Ectodermal cell (in vitro differentiated cells): ENCODE measurements at regions not wholly inside any gene's neighbourhood (a gene's known extent, or its start where the extent isn't known, plus 50 kb on each side); places are given as distances from the start of the nearest gene placed in this dataset.

ENCODE experiments used
- H3K27ac ChIP-seq: 2 replicates; pipeline ENCODE4 v1.7.0; 2013; ENCODE audit warnings: mild to moderate bottlenecking, low read depth, low read length; ENCODE audit not compliant: insufficient read depth, poor library complexity, severe bottlenecking
- H3K27me3 ChIP-seq: 2 replicates; pipeline ENCODE4 v1.7.0; 2013; ENCODE audit warnings: mild to moderate bottlenecking, low read length; ENCODE audit not compliant: insufficient read depth, control insufficient read depth, poor library complexity, severe bottlenecking
- H3K36me3 ChIP-seq: one replicate; pipeline ENCODE4 v1.7.0; 2013; ENCODE audit warnings: low read length; ENCODE audit not compliant: control insufficient read depth, insufficient read depth
- H3K4me1 ChIP-seq: one replicate; pipeline ENCODE4 v1.7.0; 2013; ENCODE audit warnings: low read length; ENCODE audit not compliant: control insufficient read depth, insufficient read depth
- H3K4me3 ChIP-seq: 2 replicates; pipeline ENCODE4 v1.7.0; 2013; ENCODE audit warnings: low read depth, low read length, control low read depth; ENCODE audit not compliant: insufficient read depth
- H3K9me3 ChIP-seq: 2 replicates; pipeline ENCODE4 v1.7.0; 2013; ENCODE audit warnings: mild to moderate bottlenecking, low read length, moderate library complexity; ENCODE audit not compliant: control insufficient read depth
- WGBS, 2 experiments: methylation state at CpG; one replicate each; pipeline ENCODE4 v1.1.7; 2013; ENCODE audit warnings: missing lambda C conversion rate in 2 of 2; 5-methylcytosine and 5-hydroxymethylcytosine counted together

GRCh38 chr21:39047046-39047445, 136.2 kb downstream of the PSMG1 start:
- no peaks in the 10 kb centered on the region for H3K36me3 ChIP-seq
- 97% methylated on average over 3 of the region's 3 CpGs; no CpG with 5 or more reads in 1 of the 2 experiments for WGBS, 2 experiments
- peaks cover 7% of the 10 kb centered on the region for H3K4me1 ChIP-seq
- no peaks in the 10 kb centered on the region for H3K27me3 ChIP-seq
- no peak overlapping the region for H3K4me3 ChIP-seq
- no peak overlapping the region for H3K27ac ChIP-seq
- H3K9me3 ChIP-seq, result no peaks in the 10 kb centered on the region

- Histone ChIP-seq H3K4me3 (no peak overlapping the region), H3K4me1 (peaks cover 7% of the 10 kb centered on the region), H3K36me3 (no peaks in the 10 kb centered on the region), H3K27ac (no peak overlapping the region), H3K9me3 (no peaks in the 10 kb centered on the region), H3K27me3 (no peaks in the 10 kb centered on the region)
- WGBS, 2 experiments, result 93 to 94% methylated on average over 9 of the region's 9 CpGs
Observed at GRCh38 chr21:39046236-39046916, 136.9 kb downstream of the PSMG1 start.

- Histone ChIP-seq H3K27me3 (no peaks in the 10 kb centered on the region), H3K4me3 (no peak overlapping the region), H3K27ac (no peak overlapping the region), H3K36me3 (no peaks in the 10 kb centered on the region), H3K4me1 (peaks cover 4% of the 10 kb centered on the region), H3K9me3 (no peaks in the 10 kb centered on the region)
- 78 to 87% methylated on average over 3 to 4 of the region's 4 CpGs for whole genome bisulfite sequencing, 2 experiments
Observed at GRCh38 chr21:39041816-39042215, 141.4 kb downstream of the PSMG1 start.

DNA sequence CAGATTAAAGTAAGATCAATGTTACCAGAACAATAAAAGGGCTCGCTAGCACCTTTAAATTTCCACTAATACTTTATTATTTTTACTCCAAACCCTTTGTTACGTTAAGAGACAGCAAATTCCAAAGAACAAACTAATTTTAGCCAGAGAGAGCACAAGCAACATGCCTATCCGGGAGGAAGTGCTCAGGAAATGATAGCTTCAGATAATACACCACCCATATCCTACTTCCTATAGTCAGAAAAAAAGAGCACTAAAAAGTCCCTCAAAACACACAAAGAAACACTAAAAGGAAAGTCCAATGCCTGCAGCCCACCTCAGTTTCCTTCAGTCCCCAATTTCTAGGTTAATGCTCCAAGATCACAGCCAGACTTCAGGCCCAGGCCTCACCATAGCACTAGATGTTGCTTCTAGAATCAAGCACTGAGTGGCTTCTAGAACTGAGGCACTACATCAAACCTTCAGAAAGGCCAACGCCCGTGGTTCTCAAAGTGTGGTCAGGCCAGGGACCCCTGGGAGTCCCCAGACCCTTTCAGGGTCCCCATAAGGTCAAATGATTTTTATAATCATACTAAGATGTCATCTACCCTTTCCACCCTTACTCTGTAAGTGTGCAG, 142.6 kb downstream of the PSMG1 start:
- whole genome bisulfite sequencing, 2 experiments, result 94 to 96% methylated on average over 5 of the region's 5 CpGs
- Histone ChIP-seq H3K4me3 (no peak overlapping the region), H3K9me3 (no peaks in the 10 kb centered on the region), H3K27me3 (no peaks in the 10 kb centered on the region), H3K27ac (no peak overlapping the region), H3K4me1 (peaks cover 4% of the 10 kb centered on the region), H3K36me3 (no peaks in the 10 kb centered on the region)

DNA sequence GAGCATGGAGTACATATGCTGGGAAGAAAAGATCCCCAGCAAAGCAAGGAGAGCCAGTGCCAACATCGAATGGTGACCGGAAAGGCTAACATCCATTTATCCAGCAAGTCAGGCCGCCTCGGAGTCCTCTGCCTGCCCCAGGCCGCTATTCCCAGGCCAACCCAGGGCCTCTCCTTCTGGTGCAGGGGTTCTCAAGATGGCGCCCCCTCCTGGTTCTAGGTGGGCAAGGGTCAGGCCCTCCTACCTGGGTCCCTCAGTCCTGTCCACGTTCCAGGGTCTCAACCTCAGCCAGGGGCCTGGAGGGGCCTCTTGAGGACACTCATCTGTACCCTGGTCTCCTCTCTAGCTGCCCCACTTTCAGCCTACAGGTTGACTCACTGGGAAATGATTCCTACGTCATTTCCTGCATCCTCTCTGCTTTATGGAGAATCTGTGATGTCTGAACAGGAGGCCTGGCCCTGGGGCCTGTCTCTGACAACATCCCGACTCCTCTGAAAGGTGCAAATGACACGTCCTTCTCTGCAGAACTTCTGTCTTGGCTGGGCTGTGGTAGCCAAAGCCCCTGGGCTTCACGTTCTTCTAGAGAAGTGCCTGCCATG, 145.3 kb downstream of the PSMG1 start:
- peaks cover 4% of the 10 kb centered on the region for H3K4me1 ChIP-seq
- H3K36me3 ChIP-seq, result no peaks in the 10 kb centered on the region
- 88 to 89% methylated on average over 11 of the region's 11 CpGs for WGBS, 2 experiments
- H3K9me3 ChIP-seq, result no peaks in the 10 kb centered on the region
- H3K27me3 ChIP-seq, result no peaks in the 10 kb centered on the region
- H3K4me3 ChIP-seq, result no peak overlapping the region
- no peak overlapping the region for H3K27ac ChIP-seq

DNA sequence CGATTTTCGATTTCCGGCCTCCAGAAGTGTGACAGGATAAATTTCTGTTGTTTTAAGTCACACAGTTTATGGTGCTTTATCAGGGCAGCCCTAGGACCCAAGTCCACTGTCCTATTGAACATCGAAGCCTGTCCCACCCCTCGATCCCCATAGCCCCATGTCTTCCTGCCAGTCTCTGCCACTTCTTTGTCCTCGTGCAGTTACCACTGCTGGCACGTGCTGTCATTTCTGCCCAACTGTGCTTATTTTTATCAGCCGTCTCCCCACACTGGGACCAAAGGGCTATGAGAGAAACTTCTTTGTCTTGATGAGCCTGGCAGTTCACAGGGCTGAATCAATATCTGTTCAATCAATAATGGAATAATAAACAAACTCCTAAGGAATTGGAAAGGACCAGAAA, 146.7 kb downstream of the PSMG1 start:
- H3K36me3 ChIP-seq, result no peaks in the 10 kb centered on the region
- no peak overlapping the region for H3K27ac ChIP-seq
- no peaks in the 10 kb centered on the region for H3K9me3 ChIP-seq
- WGBS, 2 experiments, result 83% methylated on average over 8 of the region's 8 CpGs
- no peaks in the 10 kb centered on the region for H3K27me3 ChIP-seq
- H3K4me3 ChIP-seq, result no peak overlapping the region
- peaks cover 4% of the 10 kb centered on the region for H3K4me1 ChIP-seq

DNA sequence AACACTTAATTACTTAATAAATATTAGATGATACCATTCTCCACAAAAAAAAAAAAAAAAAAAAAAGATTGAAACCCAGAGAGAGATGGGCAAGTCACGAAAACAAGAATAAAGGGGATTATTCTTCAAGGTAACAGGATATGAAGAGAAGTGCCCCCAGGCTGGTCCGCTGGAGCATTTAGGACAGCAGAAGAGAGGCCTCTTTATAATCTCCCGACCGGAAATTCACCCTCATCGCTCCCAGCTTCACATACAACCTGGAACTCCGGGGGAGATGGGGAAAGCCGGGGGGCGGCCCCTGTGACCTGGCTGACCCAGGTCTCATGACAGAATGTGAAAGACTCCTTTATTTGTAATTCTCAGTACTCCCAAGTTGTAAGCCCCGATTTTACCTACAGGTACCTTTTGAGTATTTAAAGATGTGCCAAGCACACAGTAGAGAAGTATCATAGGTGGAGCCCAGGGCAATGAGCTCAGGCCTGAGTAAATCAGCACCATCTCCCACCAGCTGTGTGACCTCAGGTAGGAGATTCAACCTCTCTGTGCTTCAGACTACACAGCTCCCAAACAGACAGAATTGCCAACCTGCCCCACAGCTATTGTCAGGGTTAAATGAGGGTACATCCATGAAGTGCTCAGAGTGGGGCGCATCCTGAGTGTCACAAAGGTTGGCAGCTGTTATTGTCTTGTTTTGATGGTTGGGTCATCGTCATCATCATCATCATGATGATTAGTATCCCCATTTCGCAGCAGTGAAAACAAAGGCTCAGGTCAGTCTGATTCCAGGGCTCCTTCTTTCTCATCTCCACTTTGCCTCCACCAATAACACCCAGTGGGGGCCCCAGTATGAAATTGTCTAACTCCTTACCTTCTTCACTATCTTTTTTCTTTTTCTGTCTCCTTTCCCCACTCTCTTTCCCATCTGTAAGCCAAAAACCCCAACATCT, 148.4 kb downstream of the PSMG1 start:
- Histone ChIP-seq H3K4me1 (peaks cover 4% of the 10 kb centered on the region), H3K4me3 (no peak overlapping the region), H3K36me3 (no peaks in the 10 kb centered on the region), H3K27ac (no peak overlapping the region), H3K9me3 (no peaks in the 10 kb centered on the region), H3K27me3 (no peaks in the 10 kb centered on the region)
- WGBS, 2 experiments, result 77 to 79% methylated on average over 12 of the region's 12 CpGs

DNA sequence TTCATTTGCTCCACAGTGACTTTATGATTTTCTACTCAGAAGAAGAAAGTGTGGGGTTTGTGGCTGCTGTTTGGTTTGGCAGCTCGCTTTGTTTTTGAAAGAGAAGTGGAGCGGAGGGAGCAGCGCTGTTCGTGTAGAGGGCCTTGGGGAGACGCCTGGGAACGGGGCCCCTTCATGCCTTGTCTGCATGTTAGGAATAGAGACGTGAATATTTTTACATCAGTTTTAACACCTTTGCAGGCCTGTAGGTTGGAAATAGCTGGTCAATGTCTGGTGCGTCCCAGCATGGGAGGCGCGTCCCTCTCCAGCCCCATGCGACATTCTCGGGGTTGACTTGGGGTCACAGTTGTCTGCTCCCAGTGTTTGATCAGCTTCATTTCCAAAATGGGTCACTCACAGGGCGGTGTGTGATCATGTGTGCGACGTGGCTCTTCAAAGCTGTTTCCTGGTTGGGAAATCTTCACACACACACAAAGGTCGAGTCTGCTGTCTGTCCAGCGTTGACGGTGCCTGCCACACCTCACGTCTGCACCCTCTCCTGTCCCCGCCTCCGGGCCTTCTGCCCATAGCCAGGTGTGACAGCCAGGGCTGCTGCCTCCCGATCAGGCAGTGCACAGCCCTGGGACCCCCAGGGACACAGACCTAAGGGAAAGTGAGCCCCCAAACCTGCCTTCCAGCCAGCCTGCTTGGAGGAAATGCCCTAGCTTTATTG, 149.2 kb downstream of the PSMG1 start:
- Histone ChIP-seq H3K36me3 (no peaks in the 10 kb centered on the region), H3K4me3 (no peak overlapping the region), H3K9me3 (no peaks in the 10 kb centered on the region), H3K27me3 (no peaks in the 10 kb centered on the region), H3K27ac (no peak overlapping the region), H3K4me1 (peaks cover 2% of the 10 kb centered on the region)
- WGBS, 2 experiments, result 91 to 94% methylated on average over 22 of the region's 22 CpGs

GRCh38 chr21:39029900-39030884, 153.1 kb downstream of the PSMG1 start:
- Histone ChIP-seq H3K36me3 (no peaks in the 10 kb centered on the region), H3K4me1 (no peaks in the 10 kb centered on the region), H3K9me3 (no peaks in the 10 kb centered on the region), H3K27ac (no peak overlapping the region), H3K27me3 (no peaks in the 10 kb centered on the region), H3K4me3 (no peak overlapping the region)
- WGBS, 2 experiments, result 79 to 84% methylated on average over 14 of the region's 14 CpGs
